H9 (cell line): ENCODE measurements at regions not wholly inside any gene's neighbourhood (a gene's known extent, or its start where the extent isn't known, plus 50 kb on each side); places are given as distances from the start of the nearest gene placed in this dataset.

Experiments
- DNase-seq: peaks from one replicate; pipeline ENCODE4 v3.0.0-alpha.2; 2017
- H2AFZ ChIP-seq: one replicate; pipeline ENCODE4 v1.6.1; 2013; ENCODE audit warnings: mild to moderate bottlenecking, low read length, control low read depth, moderate library complexity
- H2AK5ac ChIP-seq: 2 replicates; pipeline ENCODE4 v1.6.1; 2013; ENCODE audit warnings: low read length, control low read depth, mixed read lengths; ENCODE audit not compliant: insufficient read length
- H2BK120ac ChIP-seq: one replicate; pipeline ENCODE4 v1.6.1; 2013; ENCODE audit warnings: low read depth, mild to moderate bottlenecking, low read length, control low read depth, inconsistent platforms; ENCODE audit not compliant: poor library complexity, severe bottlenecking
- H2BK12ac ChIP-seq: 2 replicates; pipeline ENCODE4 v1.6.1; 2013; ENCODE audit warnings: low read length, control low read depth, mixed read lengths, low read depth; ENCODE audit not compliant: insufficient read length
- H2BK15ac ChIP-seq: 2 replicates; pipeline ENCODE4 v1.6.1; 2013; ENCODE audit warnings: low read depth, low read length, control low read depth
- H2BK20ac ChIP-seq: one replicate; pipeline ENCODE4 v1.6.1; 2013; ENCODE audit warnings: low read depth, mild to moderate bottlenecking, low read length, control low read depth, inconsistent platforms; ENCODE audit not compliant: poor library complexity, severe bottlenecking
- H2BK5ac ChIP-seq: 2 replicates; pipeline ENCODE4 v1.6.1; 2013; ENCODE audit warnings: low read length, control low read depth, mixed read lengths; ENCODE audit not compliant: insufficient read length
- H3K14ac ChIP-seq: 2 replicates; pipeline ENCODE4 v1.6.1; 2013; ENCODE audit warnings: low read length, control low read depth; ENCODE audit not compliant: insufficient read depth
- H3K18ac ChIP-seq: 2 replicates; pipeline ENCODE4 v1.6.1; 2013; ENCODE audit warnings: low read depth, mild to moderate bottlenecking, mixed read lengths, low read length, control low read depth; ENCODE audit not compliant: insufficient read length
- H3K23ac ChIP-seq: 2 replicates; pipeline ENCODE4 v1.6.1; 2013; ENCODE audit warnings: low read length, control low read depth, mixed read lengths, low read depth; ENCODE audit not compliant: insufficient read length
- H3K23me2 ChIP-seq: 2 replicates; pipeline ENCODE4 v1.6.1; 2013; ENCODE audit warnings: low read depth, mild to moderate bottlenecking, mixed read lengths, low read length, control low read depth; ENCODE audit not compliant: insufficient read length, poor library complexity, severe bottlenecking
- H3K27ac ChIP-seq: 2 replicates; pipeline ENCODE4 v1.5.1; 2013; ENCODE audit warnings: low read length, control low read depth, mixed read lengths, low read depth; ENCODE audit not compliant: insufficient read length
- H3K27me3 ChIP-seq: 2 replicates; pipeline ENCODE4 v1.6.1; 2013; ENCODE audit warnings: low read length, control low read depth, inconsistent platforms; ENCODE audit not compliant: insufficient read depth
- H3K4ac ChIP-seq: 2 replicates; pipeline ENCODE4 v1.6.1; 2013; ENCODE audit warnings: low read depth, mild to moderate bottlenecking, control low read depth, inconsistent platforms, low read length, moderate library complexity
- H3K4me1 ChIP-seq: 2 replicates; pipeline ENCODE4 v1.6.1; 2013; ENCODE audit warnings: low read length, control low read depth, inconsistent platforms; ENCODE audit not compliant: insufficient read depth
- H3K4me2 ChIP-seq: 2 replicates; pipeline ENCODE4 v1.6.1; 2013; ENCODE audit warnings: low read length, control low read depth, mixed read lengths; ENCODE audit not compliant: insufficient read length, insufficient read depth
- H3K56ac ChIP-seq: 2 replicates; pipeline ENCODE4 v1.6.1; 2013; ENCODE audit warnings: low read depth, mild to moderate bottlenecking, mixed read lengths, low read length, control low read depth; ENCODE audit not compliant: insufficient read length
- H3K79me1 ChIP-seq: 2 replicates; pipeline ENCODE4 v1.6.1; 2013; ENCODE audit warnings: low read depth, mild to moderate bottlenecking, moderate library complexity, low read length, control low read depth, inconsistent platforms; ENCODE audit not compliant: insufficient read depth, poor library complexity, severe bottlenecking
- H3K79me2 ChIP-seq: 2 replicates; pipeline ENCODE4 v1.6.1; 2013; ENCODE audit warnings: low read length, control low read depth, inconsistent platforms; ENCODE audit not compliant: insufficient read depth
- H3K9ac ChIP-seq: 2 replicates; pipeline ENCODE4 v1.6.1; 2013; ENCODE audit warnings: low read length, control low read depth, mixed read lengths; ENCODE audit not compliant: insufficient read length; ENCODE audit errors: extremely low read depth
- H3K9me3 ChIP-seq: one replicate; pipeline ENCODE4 v1.6.1; 2013; ENCODE audit warnings: low read depth, low read length, inconsistent platforms; ENCODE audit not compliant: control insufficient read depth
- H3T11ph ChIP-seq: one replicate; pipeline ENCODE4 v1.6.1; 2013; ENCODE audit warnings: mild to moderate bottlenecking, low read length, control low read depth, inconsistent platforms
- H4K20me1 ChIP-seq: one replicate; pipeline ENCODE4 v1.6.1; 2013; ENCODE audit not compliant: control insufficient read depth, insufficient read length, insufficient read depth
- H4K5ac ChIP-seq: 2 replicates; pipeline ENCODE4 v1.6.1; 2013; ENCODE audit warnings: low read depth, mild to moderate bottlenecking, mixed read lengths, low read length, control low read depth; ENCODE audit not compliant: insufficient read length
- H4K8ac ChIP-seq: replicated peaks from 2 replicates; pipeline ENCODE4 v1.6.1; 2013; ENCODE audit warnings: low read length, control low read depth, mixed read lengths, low read depth; ENCODE audit not compliant: insufficient read length
- H4K91ac ChIP-seq: 2 replicates; pipeline ENCODE4 v1.6.1; 2013; ENCODE audit warnings: low read depth, mild to moderate bottlenecking, moderate library complexity, mixed read lengths, low read length, control low read depth; ENCODE audit not compliant: insufficient read length
- H3K27ac Mint-ChIP-seq, 3 experiments: 2 replicates in 2 of 3; 3 replicates in 1 of 3; pipeline ENCODE4 v1.8.0; 2020 to 2021; ENCODE audit warnings: mixed read lengths in 3 of 3, mild to moderate bottlenecking in 1 of 3, moderate library complexity in 1 of 3
- H3K27me3 Mint-ChIP-seq: 2 replicates; pipeline ENCODE4 v1.8.0; 2021; ENCODE audit warnings: low read depth, mild to moderate bottlenecking, moderate library complexity, mixed read lengths
- H3K36me3 Mint-ChIP-seq, 3 experiments: 2 replicates in 2 of 3; 3 replicates in 1 of 3; pipeline ENCODE4 v1.8.0; 2020 to 2021; ENCODE audit warnings: low read depth in 3 of 3, mixed read lengths in 3 of 3; ENCODE audit not compliant: insufficient read depth in 1 of 3
- H3K4me1 Mint-ChIP-seq, 2 experiments: 2 replicates each; pipeline ENCODE4 v1.8.0; 2020; ENCODE audit warnings: mixed read lengths in 2 of 2
- H3K4me3 Mint-ChIP-seq, 2 experiments: 2 replicates in 1 of 2; 3 replicates in 1 of 2; pipeline ENCODE4 v1.8.0; 2020 to 2021; ENCODE audit warnings: mild to moderate bottlenecking in 2 of 2, mixed read lengths in 2 of 2, moderate library complexity in 1 of 2
- H3K9me3 Mint-ChIP-seq, 2 experiments: 2 replicates in 1 of 2; 3 replicates in 1 of 2; pipeline ENCODE4 v1.8.0; 2020; ENCODE audit warnings: mild to moderate bottlenecking in 2 of 2, mixed read lengths in 2 of 2, moderate library complexity in 1 of 2
- WGBS: extraction: QIAGEN DNeasy Blood & Tissue Kit; methylation state at CpG from one replicate; pipeline ENCODE4 v1.1.7; 2013; ENCODE audit warnings: missing lambda C conversion rate, low lambda C conversion rate, mixed read lengths; ENCODE audit not compliant: insufficient read length; ENCODE audit errors: extremely low coverage; 5-methylcytosine and 5-hydroxymethylcytosine counted together
- TF ChIP-seq, protein P1 (sequence below): fragments of 200-600 bp; sonication (generic); conservative IDR thresholded peaks from 3 replicates; pipeline ENCODE4 v1.8.0; 2021; ENCODE audit warnings: antibody characterized with exemption, mild to moderate bottlenecking

GRCh38 chr6:112511441-112511840 lies 164.3 kb downstream of the RFPL4B start:
- no CpG with 5 or more reads among the region's 1 CpG for WGBS
- no peak overlapping the region for H2BK20ac ChIP-seq
- H2BK15ac ChIP-seq, result no peak overlapping the region
- no peak overlapping the region for H2BK120ac ChIP-seq
- H2BK5ac ChIP-seq, result no peak overlapping the region
- H3K4me1 Mint-ChIP-seq, result 0 out of 4 replicates have a peak, but pooled peaks cover 0 to 1% of the 10 kb centered on the region in 2 experiments
- H3K4ac ChIP-seq, result no peak overlapping the region
- H3K79me1 ChIP-seq, result no peaks in the 10 kb centered on the region
- H3K27me3 Mint-ChIP-seq, result no peaks in the 10 kb centered on the region
- no peak overlapping the region for H4K91ac ChIP-seq
- no peak overlapping the region for H3K9ac ChIP-seq
- no peak overlapping the region for H3K4me2 ChIP-seq
- no peaks in the 10 kb centered on the region for H3K9me3 ChIP-seq
- TF ChIP-seq, protein P1, sequence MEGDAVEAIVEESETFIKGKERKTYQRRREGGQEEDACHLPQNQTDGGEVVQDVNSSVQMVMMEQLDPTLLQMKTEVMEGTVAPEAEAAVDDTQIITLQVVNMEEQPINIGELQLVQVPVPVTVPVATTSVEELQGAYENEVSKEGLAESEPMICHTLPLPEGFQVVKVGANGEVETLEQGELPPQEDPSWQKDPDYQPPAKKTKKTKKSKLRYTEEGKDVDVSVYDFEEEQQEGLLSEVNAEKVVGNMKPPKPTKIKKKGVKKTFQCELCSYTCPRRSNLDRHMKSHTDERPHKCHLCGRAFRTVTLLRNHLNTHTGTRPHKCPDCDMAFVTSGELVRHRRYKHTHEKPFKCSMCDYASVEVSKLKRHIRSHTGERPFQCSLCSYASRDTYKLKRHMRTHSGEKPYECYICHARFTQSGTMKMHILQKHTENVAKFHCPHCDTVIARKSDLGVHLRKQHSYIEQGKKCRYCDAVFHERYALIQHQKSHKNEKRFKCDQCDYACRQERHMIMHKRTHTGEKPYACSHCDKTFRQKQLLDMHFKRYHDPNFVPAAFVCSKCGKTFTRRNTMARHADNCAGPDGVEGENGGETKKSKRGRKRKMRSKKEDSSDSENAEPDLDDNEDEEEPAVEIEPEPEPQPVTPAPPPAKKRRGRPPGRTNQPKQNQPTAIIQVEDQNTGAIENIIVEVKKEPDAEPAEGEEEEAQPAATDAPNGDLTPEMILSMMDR, result no peak
- H4K5ac ChIP-seq, result no peak overlapping the region
- no peak overlapping the region for H2AFZ ChIP-seq
- no peaks in the 10 kb centered on the region for H3K79me2 ChIP-seq
- no peak overlapping the region for H2AK5ac ChIP-seq
- no peaks in the 10 kb centered on the region for H4K20me1 ChIP-seq
- H3K27ac Mint-ChIP-seq, result no peak overlapping the region
- no peak overlapping the region for H3K18ac ChIP-seq
- H3K4me1 ChIP-seq, result no peaks in the 10 kb centered on the region
- H3K23ac ChIP-seq, result no peak overlapping the region
- no peak for DNase-seq
- H2BK12ac ChIP-seq, result no peak overlapping the region
- no peak overlapping the region for H3T11ph ChIP-seq
- H3K9me3 Mint-ChIP-seq, result peaks cover 12 to 13% of the 10 kb centered on the region in 2 experiments
- no peaks in the 10 kb centered on the region for H3K23me2 ChIP-seq
- no peak overlapping the region for H4K8ac ChIP-seq
- no peak overlapping the region for H3K14ac ChIP-seq
- H3K56ac ChIP-seq, result no peak overlapping the region
- no peaks in the 10 kb centered on the region for H3K27me3 ChIP-seq
- peaks cover 0 to 17% (median 10%) of the 10 kb centered on the region in 3 experiments; a peak in 4 of 7 replicates for H3K36me3 Mint-ChIP-seq
- no peak overlapping the region for H3K4me3 Mint-ChIP-seq
- H3K27ac ChIP-seq, result no peak overlapping the region
